Ishikawa (cell line): ENCODE measurements at regions not wholly inside any gene's neighbourhood (a gene's known extent, or its start where the extent isn't known, plus 50 kb on each side); places are given as distances from the start of the nearest gene placed in this dataset.

Experiments used
- CEBPB ChIP-seq: IDR thresholded peaks from 2 replicates; pipeline ENCODE4 v1.6.1; 2012
- CREB1 ChIP-seq: IDR thresholded peaks from 2 replicates; pipeline ENCODE4 v1.6.1; 2012; ENCODE audit warnings: low read depth
- EGR1 ChIP-seq: IDR thresholded peaks from 2 replicates; pipeline ENCODE4 v1.6.1; 2012
- EP300 ChIP-seq: IDR thresholded peaks from 2 replicates; pipeline ENCODE4 v1.6.1; 2012; ENCODE audit warnings: borderline replicate concordance
- NFIC ChIP-seq: IDR thresholded peaks from 2 replicates; pipeline ENCODE4 v1.6.1; 2012
- RAD21 ChIP-seq: IDR thresholded peaks from 2 replicates; pipeline ENCODE4 v1.6.1; 2012; ENCODE audit warnings: low read depth
- REST ChIP-seq: IDR thresholded peaks from 2 replicates; pipeline ENCODE4 v1.6.1; 2012; ENCODE audit warnings: low read depth, mild to moderate bottlenecking
- TAF1 ChIP-seq: IDR thresholded peaks from 2 replicates; pipeline ENCODE4 v1.6.1; 2012; ENCODE audit warnings: low read depth, mild to moderate bottlenecking

GRCh38 chr21:41071258-41072171 is 96.4 kb upstream of the BACE2 start:
- TF ChIP-seq CREB1 (no peak), EP300 (no peak), NFIC (no peak), REST (no peak), RAD21 (no peak), CEBPB (no peak), EGR1 (no peak), TAF1 (no peak)
